Nephron progenitor cell (in vitro differentiated cells): ENCODE measurements at regions not wholly inside any gene's neighbourhood (a gene's known extent, or its start where the extent isn't known, plus 50 kb on each side); places are given as distances from the start of the nearest gene placed in this dataset.

ENCODE experiments used
- DNase-seq: peaks from one replicate; pipeline ENCODE4 v3.0.0; 2021
- H3K27ac Mint-ChIP-seq: 2 replicates; pipeline ENCODE4 v1.8.0; 2021; ENCODE audit warnings: mild to moderate bottlenecking, moderate library complexity, mixed read lengths
- H3K27me3 Mint-ChIP-seq: 2 replicates; pipeline ENCODE4 v1.8.0; 2021; ENCODE audit warnings: mild to moderate bottlenecking, low read depth, mixed read lengths; ENCODE audit not compliant: poor library complexity
- H3K36me3 Mint-ChIP-seq: 2 replicates; pipeline ENCODE4 v1.8.0; 2021; ENCODE audit warnings: low read depth, mixed read lengths
- H3K4me1 Mint-ChIP-seq: 2 replicates; pipeline ENCODE4 v1.8.0; 2021; ENCODE audit warnings: mixed read lengths
- H3K4me3 Mint-ChIP-seq: 2 replicates; pipeline ENCODE4 v1.8.0; 2021; ENCODE audit warnings: mild to moderate bottlenecking, moderate library complexity, mixed read lengths
- H3K9me3 Mint-ChIP-seq: 2 replicates; pipeline ENCODE4 v1.8.0; 2021; ENCODE audit warnings: mild to moderate bottlenecking, moderate library complexity, mixed read lengths
- TF ChIP-seq, protein P1 (sequence below): fragments of 200-600 bp; sonication (generic); IDR thresholded peaks from 2 replicates; pipeline ENCODE4 v1.5.0; 2021; ENCODE audit warnings: antibody characterized with exemption

DNA sequence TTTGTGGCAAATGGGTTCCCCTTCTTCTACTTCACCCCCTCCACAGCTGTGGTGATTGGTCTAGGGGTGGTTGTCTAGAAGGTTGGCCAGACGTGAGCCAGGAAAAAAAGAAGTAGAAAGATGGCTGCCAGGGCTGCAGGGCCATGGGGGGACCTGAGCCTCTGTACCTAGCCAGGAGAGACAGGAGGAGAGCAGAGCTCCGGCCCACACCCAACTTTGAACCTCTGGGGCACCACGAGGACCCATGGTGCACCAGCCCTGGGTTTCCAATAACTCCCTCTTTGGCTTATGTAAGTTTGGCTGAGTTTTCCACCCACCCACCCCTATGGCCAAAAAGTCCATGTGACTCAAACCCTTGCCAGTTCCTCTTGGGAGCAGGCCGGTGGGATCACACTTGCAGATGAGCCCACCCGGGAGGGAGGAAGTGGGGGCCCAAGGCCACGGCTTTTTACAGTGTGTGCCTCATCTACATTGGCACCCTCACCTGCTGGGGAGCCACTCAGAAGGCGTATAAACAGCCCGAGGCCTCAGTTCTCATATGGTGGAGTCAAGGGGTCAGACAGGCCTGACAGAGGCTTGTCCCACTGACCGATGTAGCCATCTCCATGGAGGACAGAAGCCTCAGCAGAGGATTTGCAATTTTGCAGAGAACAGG is 293.1 kb upstream of the HDAC4 start:
- H3K4me3 Mint-ChIP-seq, result no peak overlapping the region
- TF ChIP-seq, protein P1, sequence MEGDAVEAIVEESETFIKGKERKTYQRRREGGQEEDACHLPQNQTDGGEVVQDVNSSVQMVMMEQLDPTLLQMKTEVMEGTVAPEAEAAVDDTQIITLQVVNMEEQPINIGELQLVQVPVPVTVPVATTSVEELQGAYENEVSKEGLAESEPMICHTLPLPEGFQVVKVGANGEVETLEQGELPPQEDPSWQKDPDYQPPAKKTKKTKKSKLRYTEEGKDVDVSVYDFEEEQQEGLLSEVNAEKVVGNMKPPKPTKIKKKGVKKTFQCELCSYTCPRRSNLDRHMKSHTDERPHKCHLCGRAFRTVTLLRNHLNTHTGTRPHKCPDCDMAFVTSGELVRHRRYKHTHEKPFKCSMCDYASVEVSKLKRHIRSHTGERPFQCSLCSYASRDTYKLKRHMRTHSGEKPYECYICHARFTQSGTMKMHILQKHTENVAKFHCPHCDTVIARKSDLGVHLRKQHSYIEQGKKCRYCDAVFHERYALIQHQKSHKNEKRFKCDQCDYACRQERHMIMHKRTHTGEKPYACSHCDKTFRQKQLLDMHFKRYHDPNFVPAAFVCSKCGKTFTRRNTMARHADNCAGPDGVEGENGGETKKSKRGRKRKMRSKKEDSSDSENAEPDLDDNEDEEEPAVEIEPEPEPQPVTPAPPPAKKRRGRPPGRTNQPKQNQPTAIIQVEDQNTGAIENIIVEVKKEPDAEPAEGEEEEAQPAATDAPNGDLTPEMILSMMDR, result no peak
- peaks cover 16% of the 10 kb centered on the region for H3K27me3 Mint-ChIP-seq
- H3K9me3 Mint-ChIP-seq, result no peaks in the 10 kb centered on the region
- DNase-seq, result no peak
- peaks cover 31% of the 10 kb centered on the region for H3K4me1 Mint-ChIP-seq
- H3K36me3 Mint-ChIP-seq, result no peaks in the 10 kb centered on the region
- H3K27ac Mint-ChIP-seq, result no peak overlapping the region

DNA sequence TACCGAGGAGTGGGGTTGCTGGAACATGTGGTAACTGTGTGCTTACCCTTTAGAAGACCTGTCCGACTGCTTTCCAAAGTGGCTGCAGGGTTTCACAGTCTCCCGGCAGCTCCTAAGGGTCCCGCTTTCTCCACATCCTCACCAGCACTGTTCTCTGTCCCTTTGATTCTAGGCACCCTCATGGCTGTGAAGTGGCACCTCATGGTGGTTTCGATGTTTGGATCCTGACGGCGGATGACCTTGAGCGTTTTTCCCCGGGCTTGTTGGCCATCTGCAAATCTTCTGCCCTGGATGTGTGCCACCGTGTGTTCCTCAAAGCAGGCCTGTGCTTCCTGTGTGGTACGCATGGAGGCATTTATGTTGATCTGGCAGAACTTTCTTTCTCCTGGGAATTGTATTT is 292.5 kb upstream of the HDAC4 start:
- peak overlapping the region; percentile 40 for H3K27ac Mint-ChIP-seq
- no peak for DNase-seq

DNA sequence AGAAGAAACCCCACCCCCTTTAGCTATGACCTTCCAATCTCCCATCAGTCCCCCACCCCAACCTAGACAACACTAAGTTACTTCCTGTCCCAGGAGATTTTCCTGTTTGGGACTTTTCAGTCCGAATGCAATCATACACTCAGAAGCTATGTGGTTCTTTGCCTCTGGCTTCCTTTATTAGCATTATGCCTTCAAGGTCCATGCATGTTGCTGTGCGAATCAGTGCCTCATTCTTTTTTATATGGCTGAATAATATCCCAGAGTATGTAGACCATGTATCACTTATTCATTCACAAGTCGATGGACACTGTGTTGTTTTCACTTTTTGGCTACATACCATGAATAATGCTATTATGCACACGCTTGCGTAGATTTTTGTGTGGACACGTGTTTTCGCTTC is 292.1 kb upstream of the HDAC4 start:
- Mint-ChIP-seq H3K27ac (no peak overlapping the region), H3K27me3 (peaks cover 19% of the 10 kb centered on the region), H3K4me3 (no peak overlapping the region), H3K36me3 (no peaks in the 10 kb centered on the region), H3K9me3 (no peaks in the 10 kb centered on the region), H3K4me1 (peaks cover 35% of the 10 kb centered on the region)
- DNase-seq, result no peak
- TF ChIP-seq, protein P1, result no peak

More for the DNA sequence above, 292.5 kb upstream of the HDAC4 start:
- no peaks in the 10 kb centered on the region for H3K36me3 Mint-ChIP-seq
- no peaks in the 10 kb centered on the region for H3K9me3 Mint-ChIP-seq
- peaks cover 35% of the 10 kb centered on the region for H3K4me1 Mint-ChIP-seq
- TF ChIP-seq, protein P1, result no peak
- peaks cover 19% of the 10 kb centered on the region for H3K27me3 Mint-ChIP-seq
- no peak overlapping the region for H3K4me3 Mint-ChIP-seq

DNA sequence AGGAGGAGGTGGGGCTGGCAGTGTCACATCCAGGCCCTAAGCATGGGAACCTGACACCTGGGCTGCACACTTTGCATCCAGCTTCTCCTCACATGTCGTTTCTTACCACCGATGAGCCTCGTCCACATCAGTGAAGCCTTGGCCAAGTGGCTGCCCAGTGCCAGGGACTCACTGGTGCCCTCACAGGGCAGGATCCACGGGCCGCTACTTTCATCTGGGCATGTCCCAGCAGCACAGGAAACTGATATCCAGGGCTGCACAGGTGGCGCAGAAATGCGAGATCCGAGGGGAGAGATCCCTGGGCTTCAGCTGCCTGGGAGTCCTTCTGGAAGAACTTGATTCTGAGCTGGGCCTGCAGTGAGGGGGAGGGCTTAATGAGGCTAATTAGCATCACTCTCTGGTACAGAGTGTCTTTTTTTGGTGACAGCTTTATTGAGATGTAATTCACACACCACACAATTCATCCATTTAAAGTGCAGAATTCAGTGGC is 291.6 kb upstream of the HDAC4 start:
- Mint-ChIP-seq H3K27me3 (peaks cover 24% of the 10 kb centered on the region), H3K36me3 (no peaks in the 10 kb centered on the region), H3K9me3 (no peaks in the 10 kb centered on the region), H3K4me3 (no peak overlapping the region), H3K27ac (no peak overlapping the region), H3K4me1 (peaks cover 36% of the 10 kb centered on the region)
- DNase-seq, result peak; percentile 26
- TF ChIP-seq, protein P1, result no peak

DNA sequence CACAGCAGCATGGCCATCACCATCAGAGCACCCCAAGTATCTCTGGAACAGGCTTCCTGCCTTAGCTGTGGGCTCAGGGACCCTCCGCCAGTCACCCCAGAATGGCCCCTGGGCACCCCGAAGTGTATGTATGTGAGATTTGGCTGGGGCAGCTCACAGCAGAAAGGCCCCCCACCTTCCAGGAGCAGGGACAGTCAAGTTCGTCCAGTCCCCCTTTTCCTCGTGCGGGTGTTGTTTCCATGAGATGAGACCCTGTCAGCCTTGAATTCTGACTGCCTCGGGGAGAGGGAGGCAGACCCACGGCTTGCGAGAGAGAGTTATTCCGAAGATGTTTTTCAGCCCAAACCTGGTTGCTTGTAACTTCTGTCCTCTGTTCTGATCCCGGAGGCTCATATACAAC is 290.9 kb upstream of the HDAC4 start:
- Mint-ChIP-seq H3K4me3 (no peak overlapping the region), H3K36me3 (no peaks in the 10 kb centered on the region), H3K27ac (no peak overlapping the region), H3K9me3 (no peaks in the 10 kb centered on the region), H3K4me1 (peaks cover 33% of the 10 kb centered on the region), H3K27me3 (peaks cover 27% of the 10 kb centered on the region)
- TF ChIP-seq, protein P1, result no peak
- DNase-seq, result no peak
